Tibial nerve (tissue), 4 donors: ENCODE measurements at regions not wholly inside any gene's neighbourhood (a gene's known extent, or its start where the extent isn't known, plus 50 kb on each side); places are given as distances from the start of the nearest gene placed in this dataset.

ENCODE experiments used
- DNase-seq, 2 donors: peaks; one replicate each; pipeline ENCODE4 v3.0.0-alpha.2; 2019; ENCODE audit warnings: low spot score in 2 of 2
- H3K27ac ChIP-seq, 4 donors: fragments of 200-600 bp; sonication (generic) in 3 of 4; one replicate each; pipeline ENCODE4 v1.5.1; 2017 to 2019; ENCODE audit warnings: mild to moderate bottlenecking in 1 of 4
- H3K27me3 ChIP-seq, 2 donors: fragments of 200-600 bp; sonication (generic) in 1 of 2; one replicate each; pipeline versions ENCODE4 v1.5.1 to v1.6.0; 2017 to 2019
- H3K36me3 ChIP-seq, 3 donors: fragments of 200-600 bp; sonication (generic); one replicate each; pipeline ENCODE4 v1.5.1; 2018 to 2019
- H3K4me1 ChIP-seq, 4 donors: fragments of 200-600 bp; sonication (generic) in 3 of 4; one replicate each; pipeline ENCODE4 v1.5.1; 2017 to 2019
- H3K4me3 ChIP-seq, 4 donors: fragments of 200-600 bp; sonication (generic) in 3 of 4; one replicate each; pipeline ENCODE4 v1.5.1; 2017 to 2019; ENCODE audit warnings: mild to moderate bottlenecking in 1 of 4, moderate library complexity in 1 of 4
- H3K9me3 ChIP-seq, 4 donors: fragments of 200-600 bp; sonication (generic) in 3 of 4; one replicate each; pipeline ENCODE4 v1.5.1; 2017 to 2019
- CTCF ChIP-seq, 5 experiments: fragments of 200-600 bp in 3 of 5; fragments of 450-650 bp in 2 of 5; sonication (generic) in 3 of 5; IDR thresholded peaks; one replicate each; pipeline ENCODE4 v1.5.1; 2016 to 2019; ENCODE audit warnings: antibody characterized with exemption in 5 of 5, mild to moderate bottlenecking in 3 of 5, moderate library complexity in 2 of 5
- EP300 ChIP-seq, 2 donors: sonication (generic); formaldehyde crosslinking; IDR thresholded peaks; one replicate each; pipeline ENCODE4 v1.6.1; 2017; ENCODE audit warnings: antibody characterized with exemption in 2 of 2, mild to moderate bottlenecking in 1 of 2
- POLR2A ChIP-seq, 2 donors: fragments of 450-650 bp; IDR thresholded peaks; one replicate each; pipeline ENCODE4 v1.6.1; 2017; ENCODE audit warnings: antibody characterized with exemption in 2 of 2, mild to moderate bottlenecking in 2 of 2, moderate library complexity in 2 of 2
- WGBS, 2 donors: methylation state at CpG; one replicate each; pipeline ENCODE4 v1.1.5; 2018; 5-methylcytosine and 5-hydroxymethylcytosine counted together

- WGBS, 2 donors, result 88 to 93% methylated on average over 1 of the region's 1 CpG
- Histone ChIP-seq H3K4me3 (no peak overlapping the region), H3K4me1 (no peaks in the 10 kb centered on the region), H3K27me3 (no peaks in the 10 kb centered on the region), H3K36me3 (no peaks in the 10 kb centered on the region), H3K9me3 (peaks cover 0 to 6% (median 0%) of the 10 kb centered on the region in 4 donors), H3K27ac (no peak overlapping the region)
- no peak for TF ChIP-seq POLR2A (IDR thresholded peaks at IDR 0.05)
- TF ChIP-seq CTCF (IDR thresholded peaks at IDR 0.05), result no peak
- no peak for TF ChIP-seq EP300 (IDR thresholded peaks at IDR 0.05)
- DNase-seq, result no peak
Observed at GRCh38 chr2:40859617-40860016, 407.7 kb upstream of the SLC8A1 start.

- no peaks in the 10 kb centered on the region for H3K36me3 ChIP-seq
- TF ChIP-seq EP300 (IDR thresholded peaks at IDR 0.05), result no peak
- TF ChIP-seq CTCF (IDR thresholded peaks at IDR 0.05), result no peak
- TF ChIP-seq POLR2A (IDR thresholded peaks at IDR 0.05), result no peak
- no peaks in the 10 kb centered on the region for H3K4me1 ChIP-seq
- no peak for DNase-seq
- 88 to 91% methylated on average over 5 of the region's 5 CpGs for WGBS, 2 donors
- no peaks in the 10 kb centered on the region for H3K9me3 ChIP-seq
- no peaks in the 10 kb centered on the region for H3K27me3 ChIP-seq
- no peak overlapping the region for H3K4me3 ChIP-seq
- H3K27ac ChIP-seq, result no peak overlapping the region
Observed at GRCh38 chr2:40867829-40868228, 415.9 kb upstream of the SLC8A1 start.

- TF ChIP-seq EP300 (IDR thresholded peaks at IDR 0.05) (no peak), CTCF (IDR thresholded peaks at IDR 0.05) (no peak), POLR2A (IDR thresholded peaks at IDR 0.05) (no peak)
- Histone ChIP-seq H3K36me3 (no peaks in the 10 kb centered on the region), H3K27me3 (no peaks in the 10 kb centered on the region), H3K4me3 (no peak overlapping the region), H3K4me1 (no peaks in the 10 kb centered on the region), H3K9me3 (no peaks in the 10 kb centered on the region), H3K27ac (no peak overlapping the region)
- DNase-seq, result no peak
- WGBS, 2 donors, result 43 to 49% methylated on average over 2 of the region's 2 CpGs
Observed at GRCh38 chr2:40872580-40872979, 420.7 kb upstream of the SLC8A1 start.

- WGBS, 2 donors, result 81 to 83% methylated on average over 3 of the region's 3 CpGs
- no peak for DNase-seq
- no peak overlapping the region for H3K27ac ChIP-seq
- H3K36me3 ChIP-seq, result no peaks in the 10 kb centered on the region
- no peak overlapping the region for H3K4me3 ChIP-seq
- TF ChIP-seq POLR2A (IDR thresholded peaks at IDR 0.05) (no peak), CTCF (IDR thresholded peaks at IDR 0.05) (no peak), EP300 (IDR thresholded peaks at IDR 0.05) (no peak)
- H3K4me1 ChIP-seq, result no peaks in the 10 kb centered on the region
- no peaks in the 10 kb centered on the region for H3K9me3 ChIP-seq
- no peaks in the 10 kb centered on the region for H3K27me3 ChIP-seq
Observed at GRCh38 chr2:40874380-40874779, 422.5 kb upstream of the SLC8A1 start.

GRCh38 chr2:40877734-40878288, 425.9 kb upstream of the SLC8A1 start:
- H3K36me3 ChIP-seq, result no peaks in the 10 kb centered on the region
- no peaks in the 10 kb centered on the region for H3K4me1 ChIP-seq
- DNase-seq, result no peak

More at GRCh38 chr2:40877734-40878288, 425.9 kb upstream of the SLC8A1 start:
- Histone ChIP-seq H3K9me3 (no peaks in the 10 kb centered on the region), H3K27me3 (no peaks in the 10 kb centered on the region), H3K27ac (no peak overlapping the region), H3K4me3 (no peak overlapping the region)
- TF ChIP-seq CTCF (IDR thresholded peaks at IDR 0.05) (no peak), POLR2A (IDR thresholded peaks at IDR 0.05) (no peak), EP300 (IDR thresholded peaks at IDR 0.05) (no peak)
